Esophagus squamous epithelium (tissue), 4 donors: ENCODE measurements at regions not wholly inside any gene's neighbourhood (a gene's known extent, or its start where the extent isn't known, plus 50 kb on each side); places are given as distances from the start of the nearest gene placed in this dataset.

ENCODE experiments used
- CTCF ChIP-seq, 6 experiments: fragments of 450-650 bp in 4 of 6; fragments of 200-600 bp in 2 of 6; sonication (generic) in 2 of 6; IDR thresholded peaks; one replicate each; pipeline ENCODE4 v1.5.1; 2016 to 2019; ENCODE audit warnings: antibody characterized with exemption in 6 of 6, mild to moderate bottlenecking in 4 of 6, moderate library complexity in 4 of 6
- POLR2A ChIP-seq, 4 donors: fragments of 450-650 bp; IDR thresholded peaks; one replicate each; pipeline ENCODE4 v1.6.1; 2017; ENCODE audit warnings: antibody characterized with exemption in 4 of 4, mild to moderate bottlenecking in 4 of 4, moderate library complexity in 3 of 4

DNA sequence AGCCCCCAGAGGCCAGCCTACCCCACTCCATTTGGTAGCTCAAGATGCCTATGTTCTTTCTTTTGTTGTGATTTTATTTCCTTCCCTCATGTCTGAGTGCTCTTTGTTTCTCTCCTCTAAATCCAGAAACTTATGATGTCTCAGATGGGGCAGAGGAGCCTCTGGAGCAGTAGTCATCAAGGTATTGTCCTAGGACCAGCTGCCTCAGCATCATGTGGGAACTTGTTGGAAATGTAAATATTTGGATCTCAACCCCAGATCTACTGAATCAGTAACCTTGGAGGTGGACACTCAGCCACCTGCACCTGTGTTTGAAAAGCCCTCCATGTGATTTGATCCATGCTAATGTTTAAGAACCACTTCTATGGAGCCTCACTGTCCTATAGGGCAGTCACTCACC lies 593.1 kb upstream of the PLXNA2 start:
- TF ChIP-seq POLR2A (IDR thresholded peaks at IDR 0.05): no peak
- TF ChIP-seq CTCF (IDR thresholded peaks at IDR 0.05): no peak
